ENCODE measurements at regions not wholly inside any gene's neighbourhood (a gene's known extent, or its start where the extent isn't known, plus 50 kb on each side); places are given as distances from the start of the nearest gene placed in this dataset.

GRCh38 chr2:57460396-57461276 lies 586.0 kb upstream of the VRK2 start:
- Mint-ChIP-seq H3K27ac (no peak overlapping the region), H3K4me1 (no peaks in the 10 kb centered on the region), H3K27me3 (no peaks in the 10 kb centered on the region), H3K9me3 (peaks cover 10% of the 10 kb centered on the region), H3K36me3 (ENCODE audit: low read depth) (no peaks in the 10 kb centered on the region), H3K4me3 (no peak overlapping the region)
- DNase-seq (no peak), ATAC-seq (ENCODE audit: low read depth) (no peak)
- POLR2A ChIA-PET, result no interaction called here
- TF ChIP-seq, protein P1, sequence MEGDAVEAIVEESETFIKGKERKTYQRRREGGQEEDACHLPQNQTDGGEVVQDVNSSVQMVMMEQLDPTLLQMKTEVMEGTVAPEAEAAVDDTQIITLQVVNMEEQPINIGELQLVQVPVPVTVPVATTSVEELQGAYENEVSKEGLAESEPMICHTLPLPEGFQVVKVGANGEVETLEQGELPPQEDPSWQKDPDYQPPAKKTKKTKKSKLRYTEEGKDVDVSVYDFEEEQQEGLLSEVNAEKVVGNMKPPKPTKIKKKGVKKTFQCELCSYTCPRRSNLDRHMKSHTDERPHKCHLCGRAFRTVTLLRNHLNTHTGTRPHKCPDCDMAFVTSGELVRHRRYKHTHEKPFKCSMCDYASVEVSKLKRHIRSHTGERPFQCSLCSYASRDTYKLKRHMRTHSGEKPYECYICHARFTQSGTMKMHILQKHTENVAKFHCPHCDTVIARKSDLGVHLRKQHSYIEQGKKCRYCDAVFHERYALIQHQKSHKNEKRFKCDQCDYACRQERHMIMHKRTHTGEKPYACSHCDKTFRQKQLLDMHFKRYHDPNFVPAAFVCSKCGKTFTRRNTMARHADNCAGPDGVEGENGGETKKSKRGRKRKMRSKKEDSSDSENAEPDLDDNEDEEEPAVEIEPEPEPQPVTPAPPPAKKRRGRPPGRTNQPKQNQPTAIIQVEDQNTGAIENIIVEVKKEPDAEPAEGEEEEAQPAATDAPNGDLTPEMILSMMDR (IDR thresholded peaks at IDR 0.05), result no peak
- CTCF ChIA-PET, result no interaction called here
- intact Hi-C loops (cut with micrococcal nuclease), result no loop called here

DNA sequence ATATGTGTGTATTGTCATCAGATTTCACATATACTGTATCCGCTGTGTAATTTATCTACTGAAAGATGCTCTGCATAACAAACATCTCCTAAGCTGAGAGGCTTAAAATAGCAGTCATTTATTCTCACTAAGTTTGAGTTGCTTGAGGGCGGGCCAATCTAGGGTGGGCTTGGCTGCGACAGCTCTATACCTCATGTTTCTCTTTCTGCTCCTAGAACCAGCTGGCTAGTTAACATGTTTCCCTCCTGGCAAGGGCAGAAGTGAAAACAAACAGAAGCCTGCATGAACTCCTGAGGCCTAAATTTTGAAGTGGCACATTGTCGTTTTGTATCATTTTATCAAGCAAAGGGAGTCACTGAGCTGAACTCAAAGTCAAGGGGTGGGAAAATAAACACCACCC lies 585.0 kb upstream of the VRK2 start:
- DNase-seq (no peak), ATAC-seq (ENCODE audit: low read depth) (no peak)
- POLR2A ChIA-PET, result no interaction called here
- H3K27ac Mint-ChIP-seq, result no peak overlapping the region
- CTCF ChIA-PET, result no interaction called here
- peaks cover 10% of the 10 kb centered on the region for H3K9me3 Mint-ChIP-seq
- H3K36me3 Mint-ChIP-seq (ENCODE audit: low read depth), result no peaks in the 10 kb centered on the region
- no peaks in the 10 kb centered on the region for H3K4me1 Mint-ChIP-seq
- H3K27me3 Mint-ChIP-seq, result no peaks in the 10 kb centered on the region
- no peak overlapping the region for H3K4me3 Mint-ChIP-seq
- TF ChIP-seq, protein P1 (IDR thresholded peaks at IDR 0.05), result no peak
- intact Hi-C loops (cut with micrococcal nuclease), result no loop called here

DNA sequence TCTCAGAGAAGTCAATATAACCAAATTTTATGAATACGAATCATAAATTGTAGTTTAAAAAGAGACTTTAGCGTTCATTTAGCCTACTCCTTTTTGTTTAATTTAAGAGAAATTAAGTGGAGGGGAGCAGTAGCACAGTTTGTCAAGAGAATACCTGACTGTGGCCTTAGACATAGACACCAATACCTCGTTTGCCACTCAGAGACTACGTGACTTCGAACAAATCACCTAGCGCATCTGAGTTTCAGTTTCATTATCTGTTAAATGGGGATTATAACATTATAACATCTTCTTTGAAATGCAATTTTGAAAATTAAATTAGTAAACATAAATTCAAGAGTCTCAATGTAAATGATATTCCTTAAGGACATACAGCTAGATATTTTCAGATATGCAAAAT lies 581.5 kb upstream of the VRK2 start:
- TF ChIP-seq, protein P1 (IDR thresholded peaks at IDR 0.05), result no peak
- intact Hi-C loops (cut with micrococcal nuclease), result no loop called here
- Mint-ChIP-seq H3K4me1 (no peaks in the 10 kb centered on the region), H3K9me3 (no peaks in the 10 kb centered on the region), H3K27me3 (no peaks in the 10 kb centered on the region), H3K27ac (no peak overlapping the region), H3K36me3 (ENCODE audit: low read depth) (no peaks in the 10 kb centered on the region), H3K4me3 (no peak overlapping the region)
- POLR2A ChIA-PET, result no interaction called here
- CTCF ChIA-PET, result no interaction called here
- no peak for ATAC-seq (ENCODE audit: low read depth)
- DNase-seq, result no peak

DNA sequence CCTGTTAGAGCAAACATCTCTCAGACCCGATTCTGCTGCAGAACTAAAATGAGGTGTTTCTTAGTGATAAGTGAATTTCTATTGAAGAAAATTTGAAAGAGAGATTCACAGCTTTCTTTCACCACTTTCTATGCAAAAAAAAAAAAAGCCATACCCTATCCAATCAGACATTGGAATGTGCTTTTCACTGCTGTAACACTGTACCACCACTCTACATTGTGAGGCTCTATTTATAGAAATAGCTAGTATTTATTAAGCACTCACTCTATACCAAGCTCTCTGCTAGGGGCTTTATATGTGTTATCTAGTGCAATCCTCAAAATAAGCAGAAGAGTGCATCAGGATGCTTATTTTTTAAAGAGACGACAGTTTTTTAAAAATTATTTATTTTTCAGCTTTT lies 580.6 kb upstream of the VRK2 start:
- Mint-ChIP-seq H3K4me3 (no peak overlapping the region), H3K9me3 (no peaks in the 10 kb centered on the region), H3K36me3 (ENCODE audit: low read depth) (no peaks in the 10 kb centered on the region), H3K27me3 (no peaks in the 10 kb centered on the region), H3K4me1 (no peaks in the 10 kb centered on the region), H3K27ac (no peak overlapping the region)
- TF ChIP-seq, protein P1 (IDR thresholded peaks at IDR 0.05), result no peak
- intact Hi-C loops (cut with micrococcal nuclease), result no loop called here
- no peak for DNase-seq
- ChIA-PET CTCF (no interaction called here), POLR2A (no interaction called here)
- ATAC-seq (ENCODE audit: low read depth), result no peak

DNA sequence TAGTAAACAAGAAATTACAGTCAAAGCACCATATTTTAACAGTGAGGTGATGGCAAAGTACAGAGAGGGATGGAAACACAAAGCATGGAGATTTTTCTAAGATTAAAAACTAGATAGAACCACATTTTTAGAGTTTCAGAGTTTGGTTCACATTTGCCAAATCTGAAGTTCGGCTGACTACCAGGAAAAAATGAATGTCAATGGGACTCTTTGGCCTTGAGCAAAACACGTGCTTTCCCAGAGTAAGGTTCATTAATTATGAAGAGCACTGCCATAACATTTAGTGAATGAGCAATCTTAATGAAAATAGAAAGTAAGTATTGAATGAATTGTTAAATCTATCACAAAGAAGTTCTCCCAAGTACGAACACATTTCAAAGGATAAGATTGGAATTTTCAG lies 571.2 kb upstream of the VRK2 start:
- POLR2A ChIA-PET, result no interaction called here
- ATAC-seq (ENCODE audit: low read depth), result no peak
- Mint-ChIP-seq H3K9me3 (no peaks in the 10 kb centered on the region), H3K4me3 (no peak overlapping the region), H3K4me1 (no peaks in the 10 kb centered on the region), H3K36me3 (ENCODE audit: low read depth) (no peaks in the 10 kb centered on the region), H3K27me3 (peaks cover 2% of the 10 kb centered on the region), H3K27ac (no peak overlapping the region)
- CTCF ChIA-PET, result no interaction called here
- TF ChIP-seq, protein P1 (IDR thresholded peaks at IDR 0.05), result no peak
- intact Hi-C loops (cut with micrococcal nuclease), result no loop called here
- no peak for DNase-seq

Measured in activated B cell treated with CpG ODN at 0.5 μM for 24 hours (primary cell).